C4-2B (cell line): ENCODE measurements at regions not wholly inside any gene's neighbourhood (a gene's known extent, or its start where the extent isn't known, plus 50 kb on each side); places are given as distances from the start of the nearest gene placed in this dataset.

ENCODE experiments used
- H3K27ac ChIP-seq: fragments of 450-650 bp; 2 replicates; pipeline ENCODE4 v1.5.1; 2017
- CTCF ChIP-seq: fragments of 450-650 bp; conservative IDR thresholded peaks from 2 replicates; pipeline ENCODE4 v1.5.1; 2017; ENCODE audit warnings: mild to moderate bottlenecking
- ZFX ChIP-seq: fragments of 450-650 bp; IDR thresholded peaks from 2 replicates; pipeline ENCODE4 v1.6.1; 2017

- H3K27ac ChIP-seq = no peak overlapping the region
- TF ChIP-seq CTCF = no peak
These were observed 173.2 kb upstream of the STAC start for GRCh38 chr3:36206956-36207580.

- no peak for TF ChIP-seq CTCF
- no peak for TF ChIP-seq ZFX
- no peak overlapping the region for H3K27ac ChIP-seq
These were observed 169.3 kb upstream of the STAC start for GRCh38 chr3:36210840-36211651.

GRCh38 chr3:36211652-36211999, 168.7 kb upstream of the STAC start:
- no peak overlapping the region for H3K27ac ChIP-seq
- TF ChIP-seq ZFX = no peak
- TF ChIP-seq CTCF = no peak

- no peak overlapping the region for H3K27ac ChIP-seq
- TF ChIP-seq ZFX (no peak), CTCF (no peak)
These were observed 168.1 kb upstream of the STAC start for GRCh38 chr3:36212251-36212650.

- TF ChIP-seq CTCF = no peak
- TF ChIP-seq ZFX = no peak
- no peak overlapping the region for H3K27ac ChIP-seq
These were observed 165.8 kb upstream of the STAC start for GRCh38 chr3:36214460-36214859.

- TF ChIP-seq CTCF (no peak), ZFX (no peak)
- H3K27ac ChIP-seq = no peak overlapping the region
These were observed 165.1 kb upstream of the STAC start for GRCh38 chr3:36215241-36215640.

GRCh38 chr3:36219398-36219797, 160.9 kb upstream of the STAC start:
- TF ChIP-seq ZFX = no peak
- no peak for TF ChIP-seq CTCF
- H3K27ac ChIP-seq = no peak overlapping the region
